Kidney glomerular epithelial cell (primary cell): ENCODE measurements at regions not wholly inside any gene's neighbourhood (a gene's known extent, or its start where the extent isn't known, plus 50 kb on each side); places are given as distances from the start of the nearest gene placed in this dataset.
"Not testable (repeated sequence)": the region's sequence is repeated elsewhere in the genome, so short reads cannot be mapped to it uniquely, and the experiment has no call there.

Experiments used
- DNase-seq: peaks from one replicate; lab custom pipeline; 2025; lab: John Stamatoyannopoulos, UW

- no peak for DNase-seq
Measured at GRCh38 chr4:23085249-23085568, 392.5 kb downstream of the GBA3 start.

- DNase-seq, result peak; percentile 69
Measured at GRCh38 chr4:23084559-23085248, 392.0 kb downstream of the GBA3 start.

GRCh38 chr4:23083391-23083790 lies 390.7 kb downstream of the GBA3 start:
- peak; percentile 20 for DNase-seq

- DNase-seq, result not testable (repeated sequence)
Measured at GRCh38 chr4:23080171-23080570, 387.4 kb downstream of the GBA3 start.

GRCh38 chr4:23070848-23071570 lies 378.3 kb downstream of the GBA3 start:
- no peak for DNase-seq

- DNase-seq, result no peak
Measured at GRCh38 chr4:23068756-23069155, 376.0 kb downstream of the GBA3 start.

- no peak for DNase-seq
Measured at GRCh38 chr4:23068287-23068686, 375.6 kb downstream of the GBA3 start.

- DNase-seq, result no peak
Measured at GRCh38 chr4:23062188-23062587, 369.5 kb downstream of the GBA3 start.

- no peak for DNase-seq
Measured at GRCh38 chr4:23061431-23061830, 368.7 kb downstream of the GBA3 start.

GRCh38 chr4:23060776-23061175 lies 368.0 kb downstream of the GBA3 start:
- no peak for DNase-seq

GRCh38 chr4:23058165-23058776 lies 365.5 kb downstream of the GBA3 start:
- DNase-seq, result no peak

- DNase-seq, result no peak
Measured at GRCh38 chr4:23041501-23041900, 348.8 kb downstream of the GBA3 start.

GRCh38 chr4:23040539-23040938 lies 347.8 kb downstream of the GBA3 start:
- no peak for DNase-seq

- peak; percentile 53 for DNase-seq
Measured at GRCh38 chr4:23039818-23040217, 347.1 kb downstream of the GBA3 start.

- DNase-seq, result peak; percentile 73
Measured at GRCh38 chr4:23038626-23039491, 346.1 kb downstream of the GBA3 start.

GRCh38 chr4:23036921-23037495 lies 344.3 kb downstream of the GBA3 start:
- DNase-seq, result no peak

- DNase-seq, result no peak
Measured at GRCh38 chr4:23036503-23036902, 343.8 kb downstream of the GBA3 start.

GRCh38 chr4:23035521-23036056 lies 342.9 kb downstream of the GBA3 start:
- DNase-seq, result no peak

GRCh38 chr4:23034731-23035130 lies 342.0 kb downstream of the GBA3 start:
- DNase-seq, result no peak

- no peak for DNase-seq
Measured at GRCh38 chr4:23033796-23034195, 341.1 kb downstream of the GBA3 start.

- no peak for DNase-seq
Measured at GRCh38 chr4:23028875-23029274, 336.1 kb downstream of the GBA3 start.

GRCh38 chr4:23023666-23024065 lies 330.9 kb downstream of the GBA3 start:
- no peak for DNase-seq
